ACC112 (cell line): ENCODE measurements at regions not wholly inside any gene's neighbourhood (a gene's known extent, or its start where the extent isn't known, plus 50 kb on each side); places are given as distances from the start of the nearest gene placed in this dataset.
"Not testable (repeated sequence)": the region's sequence is repeated elsewhere in the genome, so short reads cannot be mapped to it uniquely, and the experiment has no call there.

ENCODE experiments used
- H2AFZ ChIP-seq: fragments of 200-600 bp; sonication (generic); one replicate; pipeline ENCODE4 v1.6.0; 2017; ENCODE audit warnings: antibody characterized with exemption, low read length; ENCODE audit not compliant: unreplicated experiment
- H3K27ac ChIP-seq: fragments of 200-600 bp; sonication (generic); 2 replicates; pipeline ENCODE4 v1.5.1; 2014; ENCODE audit warnings: low read depth, mild to moderate bottlenecking, antibody characterized with exemption, low read length, moderate library complexity
- H3K27me3 ChIP-seq: fragments of 200-600 bp; sonication (generic); 2 replicates; pipeline ENCODE4 v1.6.1; 2014; ENCODE audit warnings: mild to moderate bottlenecking, antibody characterized with exemption, low read length, moderate library complexity, mixed read lengths; ENCODE audit not compliant: insufficient read depth
- H3K36me3 ChIP-seq: fragments of 200-600 bp; sonication (generic); 2 replicates; pipeline ENCODE4 v1.6.1; 2016; ENCODE audit warnings: mild to moderate bottlenecking, antibody characterized with exemption, low read length, moderate library complexity, mixed read lengths; ENCODE audit not compliant: insufficient read depth
- H3K4me1 ChIP-seq: fragments of 200-600 bp; sonication (generic); one replicate; pipeline ENCODE4 v1.6.1; 2016; ENCODE audit warnings: low read length, mixed read lengths; ENCODE audit not compliant: insufficient read depth, unreplicated experiment, control insufficient read depth
- H3K4me3 ChIP-seq: fragments of 200-600 bp; sonication (generic); 2 replicates; pipeline ENCODE4 v1.5.1; 2014; ENCODE audit warnings: mild to moderate bottlenecking, low read depth, low read length
- H3K79me2 ChIP-seq: fragments of 200-600 bp; sonication (generic); one replicate; pipeline ENCODE4 v1.6.0; 2016; ENCODE audit warnings: low read length; ENCODE audit not compliant: control insufficient read depth, unreplicated experiment, insufficient read depth

DNA sequence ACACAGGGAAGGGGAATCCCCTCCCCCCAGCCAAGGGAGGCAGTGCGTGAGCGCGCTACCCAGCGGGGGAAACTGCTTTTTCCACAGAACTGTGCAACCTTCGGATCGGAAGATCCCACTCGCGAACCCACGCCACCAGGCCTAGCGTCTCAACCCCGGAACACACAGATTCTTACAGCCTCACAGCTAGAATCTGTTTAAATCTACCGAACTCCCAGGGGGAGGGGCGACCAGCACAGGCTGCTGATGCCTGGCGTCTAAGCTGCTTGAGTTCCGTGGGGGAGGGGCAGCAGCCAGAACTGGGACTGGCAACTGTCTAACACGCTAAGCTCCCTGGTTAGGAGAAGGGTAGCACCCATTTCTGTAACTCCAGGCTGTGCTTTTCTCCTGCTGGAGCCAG is 217.3 kb upstream of the TENT5A start:
- H3K27me3 ChIP-seq = no peaks in the 10 kb centered on the region
- no peak overlapping the region for H2AFZ ChIP-seq
- H3K4me3 ChIP-seq = no peak overlapping the region
- no peaks in the 10 kb centered on the region for H3K4me1 ChIP-seq
- no peak overlapping the region for H3K27ac ChIP-seq
- no peaks in the 10 kb centered on the region for H3K79me2 ChIP-seq
- H3K36me3 ChIP-seq = no peaks in the 10 kb centered on the region

- H3K4me3 ChIP-seq = no peak overlapping the region
- no peaks in the 10 kb centered on the region for H3K79me2 ChIP-seq
- no peaks in the 10 kb centered on the region for H3K4me1 ChIP-seq
- H2AFZ ChIP-seq = no peak overlapping the region
- H3K27me3 ChIP-seq = no peaks in the 10 kb centered on the region
- H3K36me3 ChIP-seq = no peaks in the 10 kb centered on the region
- H3K27ac ChIP-seq = no peak overlapping the region
These were observed 216.5 kb upstream of the TENT5A start for GRCh38 chr6:81969011-81969410.

DNA sequence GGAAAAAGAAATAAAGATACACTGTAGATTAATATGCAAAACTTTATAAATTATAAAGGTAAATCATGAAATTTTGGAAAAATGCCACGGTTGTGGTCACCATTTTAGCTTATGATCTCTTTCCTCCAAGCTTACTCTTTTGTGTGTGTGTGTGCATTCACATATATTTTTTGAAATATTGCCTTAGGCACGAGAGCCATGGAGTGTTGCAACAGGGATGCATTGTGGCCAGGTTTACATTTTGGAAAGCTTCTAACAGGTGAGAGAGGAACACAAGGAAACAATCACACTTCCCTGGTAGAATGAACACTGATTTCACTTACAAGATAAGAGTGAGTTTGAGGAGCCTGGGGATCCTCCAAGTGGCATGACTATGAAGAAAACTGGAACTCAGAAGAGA is 214.5 kb upstream of the TENT5A start:
- Histone ChIP-seq H2AFZ (no peak overlapping the region), H3K4me1 (no peaks in the 10 kb centered on the region), H3K36me3 (no peaks in the 10 kb centered on the region), H3K27me3 (no peaks in the 10 kb centered on the region), H3K4me3 (no peak overlapping the region), H3K79me2 (no peaks in the 10 kb centered on the region), H3K27ac (no peak overlapping the region)

DNA sequence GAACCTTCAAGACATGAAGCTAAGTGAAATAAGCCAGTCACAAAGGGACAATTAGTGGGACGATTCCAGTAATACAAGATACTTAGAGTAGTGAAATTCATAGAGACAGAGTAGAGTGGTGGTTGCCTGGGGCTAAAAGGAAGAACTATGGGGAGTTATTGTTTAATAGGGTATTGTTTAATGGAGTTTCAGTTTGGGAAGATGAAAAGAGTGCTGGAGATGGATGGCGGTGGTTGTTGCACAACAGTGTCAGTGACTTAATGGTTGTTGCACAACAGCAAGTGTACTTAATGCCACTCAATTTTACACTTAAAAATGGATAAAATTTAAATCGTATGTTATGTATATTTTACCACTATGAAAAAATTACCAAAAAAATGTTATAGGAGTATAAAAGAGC is 209.7 kb upstream of the TENT5A start:
- H2AFZ ChIP-seq = no peak overlapping the region
- no peak overlapping the region for H3K4me3 ChIP-seq
- H3K4me1 ChIP-seq = no peaks in the 10 kb centered on the region
- H3K27me3 ChIP-seq = no peaks in the 10 kb centered on the region
- no peaks in the 10 kb centered on the region for H3K36me3 ChIP-seq
- no peak overlapping the region for H3K27ac ChIP-seq
- H3K79me2 ChIP-seq = no peaks in the 10 kb centered on the region

- peak overlapping the region; percentile 23 for H2AFZ ChIP-seq
- H3K4me3 ChIP-seq = no peak overlapping the region
- H3K4me1 ChIP-seq = peaks cover 17% of the 10 kb centered on the region
- peak overlapping the region; percentile 57 for H3K27ac ChIP-seq
- no peaks in the 10 kb centered on the region for H3K36me3 ChIP-seq
- H3K79me2 ChIP-seq = no peaks in the 10 kb centered on the region
- H3K27me3 ChIP-seq = no peaks in the 10 kb centered on the region
These were observed 198.4 kb upstream of the TENT5A start for GRCh38 chr6:81950877-81951276.

- Histone ChIP-seq H3K27ac (no peak overlapping the region), H3K4me3 (no peak overlapping the region), H3K4me1 (peaks cover 17% of the 10 kb centered on the region), H3K36me3 (no peaks in the 10 kb centered on the region), H3K79me2 (no peaks in the 10 kb centered on the region), H2AFZ (no peak overlapping the region), H3K27me3 (no peaks in the 10 kb centered on the region)
These were observed 196.4 kb upstream of the TENT5A start for GRCh38 chr6:81948861-81949260.

DNA sequence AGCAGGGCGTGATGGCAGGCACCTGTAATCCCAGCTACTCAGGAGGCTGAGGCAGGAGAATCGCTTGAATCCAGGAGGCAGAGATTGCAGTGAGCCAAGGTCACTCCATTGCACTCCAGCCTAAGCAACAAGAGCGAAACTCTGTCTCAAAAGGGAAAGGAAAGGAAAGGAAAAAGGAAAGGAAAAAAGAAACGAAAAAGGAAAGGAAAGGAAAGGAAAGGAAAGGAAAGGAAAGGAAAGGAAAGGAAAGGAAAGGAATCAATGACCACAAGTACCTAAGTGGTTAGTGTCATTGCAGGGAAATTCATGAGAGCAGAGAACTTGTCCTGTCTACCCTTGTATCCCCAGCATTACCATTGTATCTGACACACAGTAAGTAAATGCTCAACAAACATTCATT is 195.7 kb upstream of the TENT5A start:
- not testable (repeated sequence) for H3K27me3 ChIP-seq, H3K27ac ChIP-seq, H3K4me3 ChIP-seq, H3K36me3 ChIP-seq, H3K79me2 ChIP-seq, H2AFZ ChIP-seq
- H3K4me1 ChIP-seq = peaks cover 17% of the 10 kb centered on the region

DNA sequence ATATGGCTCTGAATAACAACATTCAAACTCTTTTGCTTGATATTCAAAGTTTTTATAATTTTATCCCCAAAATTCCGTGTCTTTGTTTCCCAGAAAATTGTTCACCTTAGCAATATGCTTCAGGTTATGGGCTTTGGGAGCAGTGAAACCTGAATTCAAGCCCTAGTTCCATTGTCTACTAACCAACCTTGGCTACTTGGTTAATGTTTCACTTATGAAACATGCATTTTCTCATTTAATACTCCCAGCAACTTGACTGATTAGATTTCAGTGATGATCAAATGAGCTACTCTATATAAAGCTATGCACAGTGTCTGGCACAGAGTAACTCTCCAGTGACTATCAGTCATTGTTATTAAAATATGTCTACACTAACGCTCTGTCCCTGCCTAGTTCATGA is 192.2 kb upstream of the TENT5A start:
- H2AFZ ChIP-seq = no peak overlapping the region
- no peak overlapping the region for H3K27ac ChIP-seq
- no peak overlapping the region for H3K4me3 ChIP-seq
- no peaks in the 10 kb centered on the region for H3K27me3 ChIP-seq
- no peaks in the 10 kb centered on the region for H3K79me2 ChIP-seq
- no peaks in the 10 kb centered on the region for H3K36me3 ChIP-seq
- H3K4me1 ChIP-seq = peaks cover 13% of the 10 kb centered on the region

GRCh38 chr6:81942842-81943241 is 190.4 kb upstream of the TENT5A start:
- not testable (repeated sequence) for H3K27me3 ChIP-seq, H3K79me2 ChIP-seq, H2AFZ ChIP-seq, H3K4me3 ChIP-seq, H3K36me3 ChIP-seq, H3K27ac ChIP-seq
- H3K4me1 ChIP-seq = peaks cover 29% of the 10 kb centered on the region

DNA sequence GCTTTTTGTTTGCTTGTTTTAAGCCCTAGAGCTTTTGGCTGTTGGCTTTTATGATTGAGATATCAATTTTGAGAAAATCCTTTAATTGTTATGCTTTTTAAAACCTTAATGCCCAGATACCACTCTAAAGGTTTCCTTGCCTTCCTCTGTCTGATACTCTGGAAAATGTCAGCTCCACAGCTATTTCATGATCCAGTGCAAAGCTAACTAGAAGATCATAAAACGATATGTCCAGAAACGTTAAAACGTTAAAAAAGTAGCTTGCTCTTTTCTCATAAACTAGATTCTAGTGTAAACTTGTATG is 189.5 kb upstream of the TENT5A start:
- H3K4me1 ChIP-seq = peaks cover 37% of the 10 kb centered on the region
- H3K79me2 ChIP-seq = no peaks in the 10 kb centered on the region
- H2AFZ ChIP-seq = no peak overlapping the region
- no peaks in the 10 kb centered on the region for H3K36me3 ChIP-seq
- no peak overlapping the region for H3K4me3 ChIP-seq
- H3K27me3 ChIP-seq = no peaks in the 10 kb centered on the region
- H3K27ac ChIP-seq = no peak overlapping the region

GRCh38 chr6:81940451-81940985 is 188.0 kb upstream of the TENT5A start:
- no peaks in the 10 kb centered on the region for H3K27me3 ChIP-seq
- H3K36me3 ChIP-seq = no peaks in the 10 kb centered on the region
- no peak overlapping the region for H2AFZ ChIP-seq
- no peaks in the 10 kb centered on the region for H3K79me2 ChIP-seq
- peaks cover 42% of the 10 kb centered on the region for H3K4me1 ChIP-seq
- peak overlapping the region; percentile 91 for H3K27ac ChIP-seq
- H3K4me3 ChIP-seq = no peak overlapping the region
